GM12874 (cell line): ENCODE measurements at regions not wholly inside any gene's neighbourhood (a gene's known extent, or its start where the extent isn't known, plus 50 kb on each side); places are given as distances from the start of the nearest gene placed in this dataset.

Source experiments
- TF ChIP-seq, protein P1 (sequence below): IDR thresholded peaks from 2 replicates; pipeline ENCODE4 v1.5.1; 2011; ENCODE audit warnings: low read depth, mild to moderate bottlenecking, control low read depth, low read length, moderate library complexity; ENCODE audit not compliant: insufficient read depth

DNA sequence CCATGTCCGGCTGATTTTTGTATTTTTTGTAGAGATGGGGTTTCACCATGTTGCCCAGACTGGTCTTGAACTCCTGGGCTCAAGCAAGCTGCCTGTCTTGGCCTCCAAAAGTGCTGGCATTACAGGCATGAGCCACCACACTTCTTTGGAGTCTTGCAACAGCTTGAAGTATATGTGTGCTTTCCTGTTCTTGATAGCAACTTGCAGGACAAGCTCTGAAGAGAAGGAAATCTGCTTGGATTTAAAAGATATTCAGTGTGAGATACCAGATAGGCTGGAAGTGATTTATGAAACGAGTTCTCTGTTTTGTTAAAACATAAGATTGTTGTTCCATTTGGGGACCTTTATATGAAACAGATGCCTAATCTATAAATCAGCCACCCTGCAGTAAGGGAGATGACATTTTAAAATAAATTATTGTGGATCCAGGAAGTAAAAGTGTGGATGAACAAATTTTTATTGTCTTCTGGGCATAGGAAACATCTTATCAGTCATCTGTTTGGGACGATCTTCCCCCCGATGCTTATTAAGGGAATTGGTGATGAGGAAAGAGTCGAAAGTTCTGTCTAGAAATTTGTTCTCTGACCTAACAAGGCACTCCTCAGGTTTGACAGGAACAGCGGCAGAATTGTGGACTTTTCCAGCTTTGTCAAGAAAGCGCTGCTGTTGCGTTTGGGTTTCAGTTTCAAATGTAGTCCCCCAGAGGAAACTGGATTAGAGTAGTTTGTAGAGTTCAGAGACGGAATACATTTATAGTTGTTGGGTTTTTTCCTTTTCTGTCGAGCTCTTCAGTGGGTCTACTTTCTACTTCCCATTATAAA, 53.7 kb upstream of the MAGI1 start:
- TF ChIP-seq, protein P1, sequence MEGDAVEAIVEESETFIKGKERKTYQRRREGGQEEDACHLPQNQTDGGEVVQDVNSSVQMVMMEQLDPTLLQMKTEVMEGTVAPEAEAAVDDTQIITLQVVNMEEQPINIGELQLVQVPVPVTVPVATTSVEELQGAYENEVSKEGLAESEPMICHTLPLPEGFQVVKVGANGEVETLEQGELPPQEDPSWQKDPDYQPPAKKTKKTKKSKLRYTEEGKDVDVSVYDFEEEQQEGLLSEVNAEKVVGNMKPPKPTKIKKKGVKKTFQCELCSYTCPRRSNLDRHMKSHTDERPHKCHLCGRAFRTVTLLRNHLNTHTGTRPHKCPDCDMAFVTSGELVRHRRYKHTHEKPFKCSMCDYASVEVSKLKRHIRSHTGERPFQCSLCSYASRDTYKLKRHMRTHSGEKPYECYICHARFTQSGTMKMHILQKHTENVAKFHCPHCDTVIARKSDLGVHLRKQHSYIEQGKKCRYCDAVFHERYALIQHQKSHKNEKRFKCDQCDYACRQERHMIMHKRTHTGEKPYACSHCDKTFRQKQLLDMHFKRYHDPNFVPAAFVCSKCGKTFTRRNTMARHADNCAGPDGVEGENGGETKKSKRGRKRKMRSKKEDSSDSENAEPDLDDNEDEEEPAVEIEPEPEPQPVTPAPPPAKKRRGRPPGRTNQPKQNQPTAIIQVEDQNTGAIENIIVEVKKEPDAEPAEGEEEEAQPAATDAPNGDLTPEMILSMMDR: no peak
